ENCODE measurements at regions not wholly inside any gene's neighbourhood (a gene's known extent, or its start where the extent isn't known, plus 50 kb on each side); places are given as distances from the start of the nearest gene placed in this dataset.

GRCh38 chr2:62293151-62293489 lies 97.2 kb downstream of the B3GNT2 start:
- H3K36me3 ChIP-seq (ENCODE audit: control insufficient read depth in 4 of 4, insufficient read depth in 3 of 4, low read depth in 1 of 4, low read length in 3 of 4): no peaks in the 10 kb centered on the region
- peaks cover 9 to 27% (median 26%) of the 10 kb centered on the region in 4 donors for H3K4me1 ChIP-seq (ENCODE audit: control insufficient read depth in 4 of 4, insufficient read depth in 4 of 4, low read length in 3 of 4)
- no peak for DNase-seq (ENCODE audit: low spot score)
- no peak overlapping the region for H3K27ac ChIP-seq (ENCODE audit: low read depth in 1 of 2, low read length in 2 of 2)
- H3K9me3 ChIP-seq (ENCODE audit: control insufficient read depth in 4 of 4, low read length in 3 of 4): no peaks in the 10 kb centered on the region
- no peak overlapping the region for H3K9ac ChIP-seq (ENCODE audit: low read depth in 1 of 2, low read length in 2 of 2)
- no peak overlapping the region for H3K4me3 ChIP-seq (ENCODE audit: low read depth in 1 of 3, low read length in 3 of 3)
- 75% methylated on average over 6 of the region's 6 CpGs for WGBS
- H3K27me3 ChIP-seq (ENCODE audit: control insufficient read depth in 4 of 4, insufficient read depth in 4 of 4, low read length in 3 of 4): no peaks in the 10 kb centered on the region
- TF ChIP-seq GABPA (IDR thresholded peaks at IDR 0.05 in 1 of 2, conservative IDR thresholded peaks at IDR 0.05 in 1 of 2) (no peak), EGR1 (IDR thresholded peaks at IDR 0.05; ENCODE audit: low read depth in 2 of 2) (no peak), SP1 (IDR thresholded peaks at IDR 0.05) (no peak), RAD21 (IDR thresholded peaks at IDR 0.05) (no peak), RXRA (IDR thresholded peaks at IDR 0.05) (no peak), ATF3 (IDR thresholded peaks at IDR 0.05) (no peak), YY1 (IDR thresholded peaks at IDR 0.05) (no peak), HNF4A (conservative IDR thresholded peaks at IDR 0.05) (no peak), TAF1 (conservative IDR thresholded peaks at IDR 0.05) (no peak), FOXA2 (IDR thresholded peaks at IDR 0.05) (no peak), NR2F2 (IDR thresholded peaks at IDR 0.05) (no peak), FOXA1 (IDR thresholded peaks at IDR 0.05) (no peak), HNF4G (IDR thresholded peaks at IDR 0.05) (no peak), JUND (IDR thresholded peaks at IDR 0.05) (no peak)
- TF ChIP-seq, protein P1, sequence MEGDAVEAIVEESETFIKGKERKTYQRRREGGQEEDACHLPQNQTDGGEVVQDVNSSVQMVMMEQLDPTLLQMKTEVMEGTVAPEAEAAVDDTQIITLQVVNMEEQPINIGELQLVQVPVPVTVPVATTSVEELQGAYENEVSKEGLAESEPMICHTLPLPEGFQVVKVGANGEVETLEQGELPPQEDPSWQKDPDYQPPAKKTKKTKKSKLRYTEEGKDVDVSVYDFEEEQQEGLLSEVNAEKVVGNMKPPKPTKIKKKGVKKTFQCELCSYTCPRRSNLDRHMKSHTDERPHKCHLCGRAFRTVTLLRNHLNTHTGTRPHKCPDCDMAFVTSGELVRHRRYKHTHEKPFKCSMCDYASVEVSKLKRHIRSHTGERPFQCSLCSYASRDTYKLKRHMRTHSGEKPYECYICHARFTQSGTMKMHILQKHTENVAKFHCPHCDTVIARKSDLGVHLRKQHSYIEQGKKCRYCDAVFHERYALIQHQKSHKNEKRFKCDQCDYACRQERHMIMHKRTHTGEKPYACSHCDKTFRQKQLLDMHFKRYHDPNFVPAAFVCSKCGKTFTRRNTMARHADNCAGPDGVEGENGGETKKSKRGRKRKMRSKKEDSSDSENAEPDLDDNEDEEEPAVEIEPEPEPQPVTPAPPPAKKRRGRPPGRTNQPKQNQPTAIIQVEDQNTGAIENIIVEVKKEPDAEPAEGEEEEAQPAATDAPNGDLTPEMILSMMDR (IDR thresholded peaks at IDR 0.05; ENCODE audit: low read depth, low read length, missing input control): no peak
- TF ChIP-seq, protein P2, sequence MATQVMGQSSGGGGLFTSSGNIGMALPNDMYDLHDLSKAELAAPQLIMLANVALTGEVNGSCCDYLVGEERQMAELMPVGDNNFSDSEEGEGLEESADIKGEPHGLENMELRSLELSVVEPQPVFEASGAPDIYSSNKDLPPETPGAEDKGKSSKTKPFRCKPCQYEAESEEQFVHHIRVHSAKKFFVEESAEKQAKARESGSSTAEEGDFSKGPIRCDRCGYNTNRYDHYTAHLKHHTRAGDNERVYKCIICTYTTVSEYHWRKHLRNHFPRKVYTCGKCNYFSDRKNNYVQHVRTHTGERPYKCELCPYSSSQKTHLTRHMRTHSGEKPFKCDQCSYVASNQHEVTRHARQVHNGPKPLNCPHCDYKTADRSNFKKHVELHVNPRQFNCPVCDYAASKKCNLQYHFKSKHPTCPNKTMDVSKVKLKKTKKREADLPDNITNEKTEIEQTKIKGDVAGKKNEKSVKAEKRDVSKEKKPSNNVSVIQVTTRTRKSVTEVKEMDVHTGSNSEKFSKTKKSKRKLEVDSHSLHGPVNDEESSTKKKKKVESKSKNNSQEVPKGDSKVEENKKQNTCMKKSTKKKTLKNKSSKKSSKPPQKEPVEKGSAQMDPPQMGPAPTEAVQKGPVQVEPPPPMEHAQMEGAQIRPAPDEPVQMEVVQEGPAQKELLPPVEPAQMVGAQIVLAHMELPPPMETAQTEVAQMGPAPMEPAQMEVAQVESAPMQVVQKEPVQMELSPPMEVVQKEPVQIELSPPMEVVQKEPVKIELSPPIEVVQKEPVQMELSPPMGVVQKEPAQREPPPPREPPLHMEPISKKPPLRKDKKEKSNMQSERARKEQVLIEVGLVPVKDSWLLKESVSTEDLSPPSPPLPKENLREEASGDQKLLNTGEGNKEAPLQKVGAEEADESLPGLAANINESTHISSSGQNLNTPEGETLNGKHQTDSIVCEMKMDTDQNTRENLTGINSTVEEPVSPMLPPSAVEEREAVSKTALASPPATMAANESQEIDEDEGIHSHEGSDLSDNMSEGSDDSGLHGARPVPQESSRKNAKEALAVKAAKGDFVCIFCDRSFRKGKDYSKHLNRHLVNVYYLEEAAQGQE (IDR thresholded peaks at IDR 0.05): no peak
- TF ChIP-seq, protein P3, sequence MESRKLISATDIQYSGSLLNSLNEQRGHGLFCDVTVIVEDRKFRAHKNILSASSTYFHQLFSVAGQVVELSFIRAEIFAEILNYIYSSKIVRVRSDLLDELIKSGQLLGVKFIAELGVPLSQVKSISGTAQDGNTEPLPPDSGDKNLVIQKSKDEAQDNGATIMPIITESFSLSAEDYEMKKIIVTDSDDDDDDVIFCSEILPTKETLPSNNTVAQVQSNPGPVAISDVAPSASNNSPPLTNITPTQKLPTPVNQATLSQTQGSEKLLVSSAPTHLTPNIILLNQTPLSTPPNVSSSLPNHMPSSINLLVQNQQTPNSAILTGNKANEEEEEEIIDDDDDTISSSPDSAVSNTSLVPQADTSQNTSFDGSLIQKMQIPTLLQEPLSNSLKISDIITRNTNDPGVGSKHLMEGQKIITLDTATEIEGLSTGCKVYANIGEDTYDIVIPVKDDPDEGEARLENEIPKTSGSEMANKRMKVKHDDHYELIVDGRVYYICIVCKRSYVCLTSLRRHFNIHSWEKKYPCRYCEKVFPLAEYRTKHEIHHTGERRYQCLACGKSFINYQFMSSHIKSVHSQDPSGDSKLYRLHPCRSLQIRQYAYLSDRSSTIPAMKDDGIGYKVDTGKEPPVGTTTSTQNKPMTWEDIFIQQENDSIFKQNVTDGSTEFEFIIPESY (IDR thresholded peaks at IDR 0.05): no peak
- TF ChIP-seq, protein P4, sequence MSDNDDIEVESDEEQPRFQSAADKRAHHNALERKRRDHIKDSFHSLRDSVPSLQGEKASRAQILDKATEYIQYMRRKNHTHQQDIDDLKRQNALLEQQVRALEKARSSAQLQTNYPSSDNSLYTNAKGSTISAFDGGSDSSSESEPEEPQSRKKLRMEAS (IDR thresholded peaks at IDR 0.05): no peak

Data from liver (tissue), 8 donors.